GM18907 (cell line): ENCODE measurements at regions not wholly inside any gene's neighbourhood (a gene's known extent, or its start where the extent isn't known, plus 50 kb on each side); places are given as distances from the start of the nearest gene placed in this dataset.

ENCODE experiments used
- ATAC-seq: cut with Tn5 transposase; IDR thresholded peaks from one replicate; pipeline ENCODE4 v1.9.1; 2021; ENCODE audit warnings: mild to moderate bottlenecking, moderate library complexity; ENCODE audit not compliant: unreplicated experiment

DNA sequence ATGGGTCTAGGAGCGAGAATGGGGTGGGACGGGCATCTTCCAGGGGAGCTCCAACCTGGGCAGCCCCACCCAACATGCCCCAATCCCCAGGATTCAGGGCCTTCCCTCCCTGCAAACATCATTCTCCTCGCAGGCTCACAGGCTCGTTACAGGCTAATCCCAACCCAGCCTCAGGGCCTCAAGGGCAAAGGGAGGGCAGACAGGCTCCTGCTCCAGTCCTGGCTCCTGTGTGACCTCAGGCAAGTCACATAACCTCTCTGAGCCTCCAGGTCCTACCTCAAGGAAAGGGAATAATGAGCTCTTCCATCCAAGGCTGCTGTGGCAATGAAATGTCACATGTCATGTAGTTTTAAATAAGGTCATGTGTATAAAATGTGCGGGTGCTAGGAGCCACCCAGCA lies 186.5 kb upstream of the TNRC6C start:
- no peak for ATAC-seq

DNA sequence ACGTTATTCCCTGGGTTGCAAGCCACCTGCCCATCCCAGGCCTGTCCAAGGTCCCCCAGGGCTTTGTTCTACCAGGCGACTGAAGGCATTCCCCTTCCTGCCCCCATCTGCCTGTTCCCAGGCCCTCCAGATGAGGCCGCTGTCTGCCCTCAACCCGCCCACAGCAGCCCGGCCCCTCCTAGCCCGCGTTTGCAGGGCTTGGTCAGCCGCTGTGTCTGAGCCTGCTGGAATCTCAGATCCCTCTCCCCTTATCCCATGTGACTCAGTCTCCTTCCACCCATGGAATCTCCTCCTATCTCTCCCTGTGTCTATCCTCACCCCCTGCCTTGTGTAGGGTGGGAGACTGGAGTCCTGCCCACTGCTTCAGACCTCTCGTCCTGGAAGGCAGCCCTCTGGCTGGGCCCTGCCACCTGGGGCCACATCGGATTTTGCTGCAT lies 186.0 kb upstream of the TNRC6C start:
- no peak for ATAC-seq

DNA sequence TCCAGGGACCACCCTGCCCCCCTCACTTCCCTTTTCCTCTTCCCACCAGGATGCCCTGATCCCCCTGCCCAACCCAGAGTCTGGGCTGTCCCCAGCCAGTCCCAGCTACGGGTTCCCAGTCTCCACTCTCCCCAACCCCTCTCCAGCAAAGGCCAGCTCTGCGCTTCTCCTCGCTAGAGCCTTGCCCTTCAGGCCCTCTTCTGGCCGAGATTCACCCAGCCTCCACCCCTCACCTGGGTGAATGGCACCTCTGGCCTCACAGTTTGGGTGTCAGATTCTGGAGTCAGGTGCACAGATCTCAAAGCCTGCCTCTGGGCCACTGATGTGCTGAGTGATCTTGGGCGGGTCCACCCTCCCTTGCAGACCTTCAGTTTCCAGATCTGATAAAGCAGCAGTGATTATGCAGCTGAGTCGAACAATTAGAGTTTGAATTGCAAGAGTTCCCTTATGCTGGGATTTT lies 185.6 kb upstream of the TNRC6C start:
- ATAC-seq = no peak

DNA sequence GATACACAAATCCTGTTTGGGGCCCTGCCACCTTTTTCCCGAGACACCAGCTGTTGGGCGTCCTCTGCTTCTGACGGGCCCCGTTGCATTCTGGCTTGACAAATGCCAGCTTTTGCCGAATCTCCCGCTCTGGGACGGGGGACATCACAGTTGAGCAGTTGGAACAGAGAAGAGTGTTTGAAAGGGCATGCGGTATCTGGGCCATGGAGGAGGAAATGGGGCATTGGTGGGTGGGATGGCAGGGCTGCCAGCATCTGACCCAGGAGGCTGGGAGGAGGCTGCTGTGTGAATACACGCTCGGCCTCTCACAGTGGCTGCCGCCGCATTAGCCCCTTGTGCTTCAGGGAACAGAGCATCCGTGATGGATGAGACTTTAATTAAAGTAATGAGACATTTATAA lies 184.3 kb upstream of the TNRC6C start:
- ATAC-seq = no peak

DNA sequence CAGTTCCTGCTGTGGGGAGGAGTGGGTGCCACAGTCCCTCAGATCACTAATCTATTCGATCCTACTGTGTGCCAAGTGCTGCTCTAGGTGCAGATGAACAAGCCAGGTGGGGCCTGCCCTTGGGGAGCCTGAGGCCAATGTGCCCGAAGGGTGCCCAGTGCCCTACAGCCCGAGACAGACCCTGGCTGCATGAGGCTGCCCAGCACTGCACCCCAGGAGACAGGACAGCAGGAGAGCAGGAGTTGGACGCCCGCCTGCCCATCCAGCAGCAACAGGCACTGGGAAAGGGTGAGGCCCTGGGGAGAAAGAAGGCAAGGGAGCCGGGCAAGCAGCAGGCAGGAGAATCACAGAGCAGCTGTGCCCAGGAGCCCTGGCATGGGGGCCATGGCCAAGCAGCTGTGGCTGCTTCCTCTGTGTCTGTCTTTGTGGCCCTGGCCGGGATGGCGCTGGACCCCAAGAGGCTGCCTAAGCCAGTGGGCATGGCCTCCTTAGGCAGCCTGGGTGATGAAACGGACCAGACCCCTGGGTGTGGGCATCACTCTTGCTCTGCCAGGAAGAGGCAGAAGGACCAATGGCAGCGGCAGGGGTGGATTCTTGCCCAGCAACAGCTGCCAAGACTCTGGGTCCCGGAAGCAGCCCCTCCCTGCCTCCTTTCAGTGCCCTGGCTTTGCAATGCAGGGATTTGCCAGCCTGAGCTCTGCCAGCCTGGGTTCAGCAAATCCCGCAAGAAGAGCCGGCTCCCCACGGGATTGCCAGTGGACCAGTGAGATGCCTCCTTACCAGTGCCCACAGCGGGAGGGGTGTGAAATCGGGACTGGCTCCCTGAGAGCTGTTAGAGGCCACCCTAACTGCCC lies 179.6 kb upstream of the TNRC6C start:
- no peak for ATAC-seq

DNA sequence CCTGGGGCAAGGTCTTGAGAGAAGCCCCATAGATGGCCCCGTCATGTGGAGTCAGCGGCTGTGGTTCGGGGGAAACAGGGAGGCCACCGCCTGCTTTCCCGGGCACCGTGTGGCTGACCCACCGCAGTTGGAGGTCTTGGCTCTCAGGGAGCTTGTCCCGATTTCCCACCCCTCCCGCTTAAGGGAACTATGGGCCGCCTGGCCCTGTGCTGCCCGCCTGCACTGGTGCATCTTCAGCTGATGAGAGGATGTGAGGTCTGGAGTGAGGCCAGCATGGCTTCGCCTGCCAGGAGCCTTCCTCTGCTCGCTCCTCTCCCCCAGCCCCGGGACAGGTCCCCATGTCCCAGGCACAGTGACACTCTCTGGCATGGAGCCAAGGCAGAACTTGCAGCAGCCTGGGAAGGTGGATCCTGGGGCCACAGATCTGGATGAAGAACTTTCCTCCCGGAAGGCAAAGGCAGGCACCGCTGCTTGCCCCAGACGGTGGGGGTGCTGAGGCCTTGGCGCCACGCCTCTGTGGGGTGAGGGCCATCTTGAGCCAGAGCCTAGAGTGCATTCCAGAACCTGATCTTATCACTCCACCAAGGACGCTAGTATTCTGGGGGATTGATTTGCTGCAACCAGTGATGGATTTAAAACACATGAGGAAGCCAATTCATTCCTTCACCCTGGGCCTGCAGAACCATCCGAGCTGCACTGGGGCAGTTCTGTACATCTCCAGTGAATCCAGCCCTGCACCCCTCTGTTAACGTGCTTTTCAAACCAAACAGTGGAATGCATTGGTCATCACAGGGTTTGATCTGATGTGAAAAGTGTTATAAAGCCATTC lies 178.6 kb upstream of the TNRC6C start:
- no peak for ATAC-seq

DNA sequence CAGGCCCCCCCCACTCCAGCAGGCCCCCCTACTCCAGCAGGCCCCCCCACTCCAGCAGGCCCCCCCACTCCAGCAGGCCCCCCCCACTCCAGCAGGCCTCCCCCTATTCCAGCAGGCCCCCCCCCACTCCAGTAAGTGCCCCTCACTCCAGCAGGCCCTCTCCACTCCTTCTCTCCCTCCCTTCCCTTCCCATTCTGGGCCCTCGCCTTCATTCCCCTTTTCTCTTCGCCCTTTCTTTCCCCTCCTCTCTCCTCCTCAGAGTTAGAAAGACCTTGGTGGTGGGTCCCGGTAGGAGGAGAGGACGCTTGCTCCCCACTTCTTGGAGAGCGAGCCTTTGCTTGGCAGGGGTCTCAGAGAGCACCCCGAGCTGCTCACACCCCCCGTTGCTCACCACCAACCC lies 177.0 kb upstream of the TNRC6C start:
- no peak for ATAC-seq

DNA sequence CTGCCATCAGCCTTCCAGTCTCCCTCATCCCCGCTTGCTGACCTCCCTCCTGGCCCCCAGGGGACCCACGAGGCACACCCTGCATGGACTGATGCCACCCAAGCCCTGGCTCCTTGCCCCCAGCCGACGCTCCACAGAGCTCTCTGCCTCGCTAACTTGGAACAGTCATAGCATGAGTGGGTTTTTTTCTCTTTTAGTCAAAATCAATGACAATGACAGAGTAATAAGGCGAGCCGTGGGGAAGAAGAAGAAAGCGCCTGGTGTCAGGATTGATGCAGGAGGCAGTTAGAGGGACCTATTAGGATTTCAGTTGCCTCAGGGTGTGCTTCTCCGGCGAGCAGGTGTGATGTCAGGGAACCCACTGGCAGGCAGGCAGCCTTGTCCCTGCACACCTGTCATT lies 176.3 kb upstream of the TNRC6C start:
- ATAC-seq = no peak

DNA sequence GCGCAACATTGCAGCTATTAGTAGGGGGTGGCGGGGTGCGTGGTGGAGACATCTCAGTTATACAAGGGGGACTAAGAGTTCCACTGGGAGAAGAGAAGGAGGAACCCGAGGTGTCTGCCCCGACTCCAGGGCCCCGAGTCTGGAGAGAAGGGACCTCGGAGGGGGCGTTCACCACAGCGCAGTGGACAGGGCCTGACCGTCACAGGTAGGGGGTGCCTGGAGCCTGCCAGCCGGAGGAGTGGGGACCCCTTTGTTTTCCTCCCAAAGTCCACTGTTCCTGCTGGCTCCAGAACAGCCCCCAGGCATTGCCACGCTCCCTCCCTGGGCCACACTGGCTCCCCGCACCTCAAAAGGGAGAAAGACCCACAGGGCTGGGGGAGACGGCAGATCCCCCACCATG lies 175.9 kb upstream of the TNRC6C start:
- no peak for ATAC-seq

DNA sequence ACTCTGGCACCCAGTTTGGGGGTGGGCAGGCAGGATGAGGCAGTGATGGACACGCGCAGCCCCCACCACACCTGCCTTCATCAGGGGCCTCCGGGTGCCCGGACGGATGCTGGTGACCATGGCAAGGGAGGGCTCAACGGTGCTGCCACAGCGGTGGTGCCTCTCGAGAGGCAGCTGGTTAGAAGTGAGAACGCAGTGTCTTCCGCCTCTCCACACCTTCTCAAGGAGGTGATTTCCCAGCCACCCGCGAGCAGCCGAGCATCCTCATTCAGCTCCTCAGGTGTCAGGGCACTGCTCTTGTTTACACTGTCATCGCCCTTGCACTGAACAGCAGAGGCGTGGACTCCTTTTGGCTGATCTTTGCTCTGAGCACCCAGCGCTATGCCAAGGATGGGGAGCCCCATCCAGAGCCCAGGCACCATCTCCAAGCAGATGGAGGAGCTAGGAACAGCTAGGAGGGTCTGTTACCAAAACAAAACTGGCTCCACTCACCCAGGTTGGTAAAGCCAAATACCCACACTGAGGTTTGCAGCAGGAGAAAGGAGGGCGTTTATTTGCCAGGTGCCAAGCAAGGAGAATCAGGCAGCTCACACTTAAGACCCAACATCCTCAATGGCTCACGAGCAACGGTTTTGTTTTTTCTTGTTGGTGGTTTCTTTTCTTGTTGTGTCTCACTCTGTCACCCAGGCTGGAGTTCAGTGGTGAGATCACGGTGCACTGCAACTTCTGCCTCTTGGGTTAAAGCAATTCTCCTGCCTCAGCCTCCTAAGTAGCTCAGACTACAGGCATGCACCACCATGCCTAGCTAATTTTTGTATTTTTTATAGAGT lies 174.3 kb upstream of the TNRC6C start:
- no peak for ATAC-seq

DNA sequence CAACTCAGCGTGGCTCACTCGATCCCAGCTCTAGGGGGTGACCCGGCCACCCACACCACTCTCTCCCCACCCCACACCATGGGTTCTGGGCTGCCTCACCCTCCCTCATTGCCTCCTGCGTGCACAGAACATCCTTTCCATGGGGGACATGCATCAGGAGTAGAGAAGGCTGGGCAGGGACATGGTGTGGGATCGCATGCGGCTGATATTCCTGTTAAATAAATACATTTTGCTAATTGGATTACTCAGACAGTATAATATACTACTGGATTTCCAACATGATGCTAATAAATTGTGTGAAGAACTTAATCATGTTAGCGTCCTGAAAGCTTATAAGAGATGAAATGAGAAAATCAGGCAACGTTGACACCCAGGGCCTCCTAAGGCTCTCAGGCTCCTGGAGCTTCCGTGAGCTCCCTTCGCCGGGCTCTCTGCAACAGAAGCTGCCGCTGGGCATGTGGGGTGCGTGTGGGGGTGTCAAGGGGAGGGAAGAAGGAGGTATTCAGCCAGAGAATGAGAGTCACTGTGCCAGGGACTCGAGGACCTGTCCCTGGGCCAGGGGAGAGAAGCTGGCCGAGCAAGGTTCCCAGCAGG lies 173.1 kb upstream of the TNRC6C start:
- no peak for ATAC-seq

DNA sequence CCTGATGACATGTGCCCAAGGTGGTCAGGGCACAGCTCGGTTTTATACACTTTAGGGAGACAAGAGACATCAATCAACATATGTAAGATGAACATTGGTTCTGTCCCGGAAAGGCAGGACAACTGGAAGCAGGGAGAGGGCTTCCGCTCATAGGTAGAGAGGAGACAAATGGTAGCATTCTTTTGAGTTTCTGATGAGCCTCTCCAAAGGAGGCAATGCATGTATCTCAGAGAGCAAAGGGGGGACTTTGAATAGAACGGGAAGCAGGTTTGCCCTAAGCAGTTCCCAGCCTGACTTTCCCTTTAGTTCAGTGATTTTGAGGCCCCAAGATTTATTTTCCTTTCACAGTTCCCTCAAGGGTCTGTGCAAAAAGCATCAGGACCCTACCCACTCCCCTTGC lies 172.4 kb upstream of the TNRC6C start:
- no peak for ATAC-seq

DNA sequence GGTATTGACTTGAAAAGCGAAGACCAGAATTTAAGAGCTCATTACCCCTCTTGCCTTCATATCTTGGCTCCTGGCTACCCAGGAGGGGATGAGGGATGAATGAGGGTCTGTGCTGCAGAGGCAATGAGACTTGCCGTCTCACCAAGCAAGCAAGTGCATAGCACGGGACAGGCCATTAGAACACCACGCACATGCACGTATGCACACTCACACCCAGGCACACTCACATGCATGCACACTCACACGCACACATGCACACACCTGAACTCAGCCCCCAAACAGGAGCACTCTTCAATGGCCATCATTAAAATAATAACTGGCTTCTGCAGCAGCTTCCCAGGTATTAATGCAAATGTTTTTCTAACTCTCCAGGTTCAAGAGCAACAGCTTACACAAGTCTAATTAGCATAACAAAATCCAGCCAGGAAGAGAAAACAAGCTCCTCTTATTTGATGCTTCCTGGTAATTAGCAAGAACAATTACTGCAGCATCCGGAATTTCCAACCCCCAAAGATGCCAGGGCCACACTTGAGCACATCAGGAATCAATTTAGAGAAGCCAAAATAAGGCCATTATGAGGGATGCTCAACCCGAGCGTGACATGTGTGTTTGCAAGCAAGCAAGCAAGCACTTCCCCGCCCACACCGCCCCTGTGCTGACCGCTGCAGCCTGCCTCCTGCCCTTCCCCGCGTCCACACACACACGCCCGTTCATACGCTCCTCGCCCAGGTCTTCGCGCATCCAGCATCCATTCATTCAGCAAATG lies 171.6 kb upstream of the TNRC6C start:
- no peak for ATAC-seq

DNA sequence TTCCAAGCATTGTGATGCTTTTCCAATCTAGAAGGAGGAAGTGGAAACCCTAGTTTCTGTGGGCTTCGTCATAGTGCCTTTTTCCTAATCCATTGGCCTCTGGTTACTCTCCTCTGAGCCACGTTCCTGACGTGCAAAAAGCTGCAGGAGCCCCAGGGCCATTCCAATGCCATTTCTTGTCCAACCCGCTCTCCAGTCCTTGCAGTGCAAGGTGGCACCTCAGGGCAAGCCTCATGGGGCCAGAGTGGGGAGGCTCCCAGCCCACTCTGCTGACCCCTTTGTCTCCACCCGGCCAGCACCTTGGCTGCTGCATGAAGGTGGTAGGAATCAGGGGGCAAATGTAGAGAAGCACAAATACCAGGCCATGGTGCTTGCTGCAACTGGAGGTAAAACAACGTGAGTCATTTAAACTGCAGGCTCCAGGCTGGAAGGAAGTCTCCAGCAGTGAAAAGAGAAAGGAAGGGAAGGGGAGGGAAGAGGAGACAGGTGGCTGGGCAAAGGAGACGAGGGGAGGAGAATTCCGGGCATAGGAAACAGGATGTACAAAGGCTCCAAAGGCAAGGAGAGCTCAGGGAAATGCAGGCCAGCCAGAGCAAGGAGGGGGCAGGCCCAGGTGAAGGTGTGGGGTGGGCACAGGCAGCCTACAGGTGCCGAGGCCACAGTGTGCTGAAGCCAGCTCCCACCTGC lies 168.2 kb upstream of the TNRC6C start:
- ATAC-seq = no peak

DNA sequence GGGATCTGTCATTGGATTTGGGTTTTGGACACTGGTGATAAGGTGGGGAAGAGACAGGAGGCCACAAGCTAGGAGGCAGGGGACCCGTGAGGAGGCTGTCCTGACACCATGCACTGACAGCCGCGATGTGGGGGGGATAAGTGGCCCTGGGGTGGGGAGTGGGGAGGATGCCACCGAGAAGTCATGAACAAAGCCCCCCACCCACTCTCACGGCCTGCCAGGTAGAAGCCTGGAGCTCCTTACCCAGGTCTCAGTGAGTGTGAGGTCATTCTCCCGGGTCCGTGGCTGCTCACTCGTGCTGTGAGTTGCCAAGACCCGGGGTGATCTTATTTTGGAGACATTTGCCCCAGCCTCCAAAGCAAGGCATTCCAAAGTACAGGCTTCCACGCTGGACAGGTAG lies 165.9 kb upstream of the TNRC6C start:
- ATAC-seq = no peak

DNA sequence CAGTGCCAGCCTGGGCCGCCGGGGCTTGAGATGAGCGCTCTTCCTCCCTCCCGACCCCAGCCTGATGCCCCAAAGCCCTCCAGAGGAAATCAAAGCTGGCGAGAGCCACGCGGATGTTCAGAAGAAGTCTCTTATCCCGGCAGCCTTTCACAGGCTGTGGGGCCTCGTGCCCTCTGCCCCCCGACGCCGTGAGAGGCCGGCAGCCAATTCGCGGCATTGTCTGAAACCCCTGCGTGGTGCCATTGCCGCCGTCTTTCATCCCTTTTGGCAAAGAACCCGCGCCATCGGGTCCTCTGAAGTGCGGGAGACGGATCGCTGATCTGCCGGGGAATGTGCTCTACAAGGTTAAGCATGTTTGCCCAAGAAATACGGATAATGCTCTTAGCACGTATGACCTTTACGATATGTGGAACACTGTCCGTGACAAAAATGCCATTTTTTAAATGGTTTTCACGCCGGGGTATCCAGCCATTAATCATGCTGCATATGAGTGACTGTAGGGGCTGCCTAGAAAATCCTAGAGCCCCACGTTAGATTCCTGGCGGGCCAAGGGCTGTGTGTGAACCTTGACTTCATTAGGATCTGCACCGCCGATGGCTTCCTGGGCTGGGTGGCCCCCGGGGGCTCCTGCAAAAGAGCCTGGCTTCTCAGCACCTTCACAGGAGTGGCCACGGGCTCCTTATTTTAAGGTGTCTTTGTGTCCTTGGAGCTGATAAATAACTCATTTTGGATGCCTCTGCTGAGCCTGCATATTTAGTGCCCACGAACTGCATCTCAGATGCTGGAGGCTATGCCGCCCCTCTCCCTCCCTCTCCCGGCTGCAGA lies 165.1 kb upstream of the TNRC6C start:
- ATAC-seq = no peak

DNA sequence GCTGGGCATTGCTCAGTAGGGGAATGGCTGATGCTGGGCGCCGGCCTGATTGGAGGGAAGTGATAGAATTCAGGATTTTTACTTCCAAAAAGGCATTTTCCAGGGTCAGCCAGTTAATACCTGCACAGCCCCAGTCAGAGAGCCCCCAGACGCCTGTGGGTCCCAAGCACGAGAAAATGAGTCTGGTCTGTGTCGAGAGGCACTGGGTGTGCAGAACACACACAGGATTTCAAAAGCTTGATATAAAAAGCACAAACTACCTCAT lies 164.6 kb upstream of the TNRC6C start:
- no peak for ATAC-seq

DNA sequence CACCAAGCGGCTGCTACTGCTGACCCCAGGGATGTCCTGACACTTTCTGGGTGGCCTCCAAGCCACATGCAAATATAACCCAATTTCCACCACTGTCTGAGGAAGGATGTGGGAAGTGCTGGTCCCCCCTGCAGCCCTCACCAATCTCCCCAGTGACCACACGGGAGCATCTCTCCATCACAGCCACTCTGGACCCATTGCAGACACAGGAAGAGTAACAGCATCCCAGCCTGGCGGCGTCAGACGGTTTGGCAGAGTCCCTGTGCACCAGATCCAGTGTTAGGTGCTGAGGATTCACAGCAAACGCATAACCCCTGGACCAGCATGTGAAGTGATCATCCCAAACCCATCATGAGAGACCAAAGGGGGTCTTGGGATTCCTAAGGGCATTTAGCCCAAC lies 163.7 kb upstream of the TNRC6C start:
- ATAC-seq = no peak

DNA sequence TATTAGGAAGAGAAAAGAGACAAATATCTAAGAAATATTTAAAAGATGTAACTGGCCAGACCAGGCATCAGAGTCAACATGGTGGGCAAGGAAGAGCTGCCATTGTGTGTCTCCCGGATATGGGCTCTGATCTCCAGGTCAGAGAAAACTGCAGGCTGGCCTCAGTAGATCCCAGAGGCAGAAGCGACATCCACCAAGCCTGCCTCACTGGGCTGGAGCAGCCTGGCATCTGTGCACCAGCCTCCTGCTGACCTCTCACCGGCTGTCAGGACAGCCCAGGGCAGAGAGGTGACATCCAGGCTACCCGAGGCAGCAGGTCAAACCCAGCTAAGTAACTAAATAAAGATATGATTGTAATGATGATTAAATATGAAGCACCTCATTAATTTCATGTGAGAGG lies 162.8 kb upstream of the TNRC6C start:
- no peak for ATAC-seq
